H1 (cell line): ENCODE measurements at regions not wholly inside any gene's neighbourhood (a gene's known extent, or its start where the extent isn't known, plus 50 kb on each side); places are given as distances from the start of the nearest gene placed in this dataset.

ENCODE experiments used
- TF ChIP-seq, protein P1 (sequence below): IDR thresholded peaks from 2 replicates; pipeline ENCODE4 v1.6.1; 2011; ENCODE audit warnings: low read depth, mild to moderate bottlenecking, low read length; ENCODE audit not compliant: insufficient read depth

DNA sequence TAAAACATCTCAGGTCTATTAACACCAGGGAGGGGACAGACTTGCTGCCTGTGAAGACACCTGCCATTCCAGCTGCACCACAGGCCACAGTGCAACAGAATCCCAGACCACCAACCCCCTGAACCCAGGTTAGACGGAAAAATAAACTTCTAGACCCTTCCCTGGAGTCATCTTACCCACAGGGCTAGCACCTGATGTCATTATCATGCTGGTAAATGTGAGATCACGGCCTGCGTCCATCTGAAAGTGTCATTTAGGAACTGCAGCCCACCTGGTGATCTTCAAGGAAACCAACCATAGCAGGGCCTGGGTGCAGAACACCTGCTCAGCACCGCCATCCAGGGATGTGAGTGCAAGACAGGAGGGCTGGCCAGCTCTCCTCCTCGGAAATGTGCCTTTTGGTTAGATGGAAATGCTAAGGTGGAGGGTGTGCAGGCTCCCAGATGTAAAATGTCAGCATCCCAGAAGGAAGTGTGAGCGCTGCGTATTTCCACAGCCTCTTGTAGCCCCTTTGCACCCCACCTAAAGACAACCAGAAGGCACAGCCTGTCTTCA is 80.8 kb downstream of the PTGR3 start (continued):
- TF ChIP-seq, protein P1, sequence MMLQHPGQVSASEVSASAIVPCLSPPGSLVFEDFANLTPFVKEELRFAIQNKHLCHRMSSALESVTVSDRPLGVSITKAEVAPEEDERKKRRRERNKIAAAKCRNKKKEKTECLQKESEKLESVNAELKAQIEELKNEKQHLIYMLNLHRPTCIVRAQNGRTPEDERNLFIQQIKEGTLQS: no peak
